Effector CD4-positive, alpha-beta T cell (primary cell): ENCODE measurements at regions not wholly inside any gene's neighbourhood (a gene's known extent, or its start where the extent isn't known, plus 50 kb on each side); places are given as distances from the start of the nearest gene placed in this dataset.

Experiments used
- DNase-seq: peaks from one replicate; pipeline ENCODE4 v3.0.0-alpha.2; 2020

GRCh38 chr14:51481643-51482042, 170.1 kb upstream of the FRMD6 start:
- no peak for DNase-seq

GRCh38 chr14:51482102-51482501, 169.6 kb upstream of the FRMD6 start:
- DNase-seq: no peak

GRCh38 chr14:51484485-51484884, 167.2 kb upstream of the FRMD6 start:
- no peak for DNase-seq

- no peak for DNase-seq
Observed at GRCh38 chr14:51485733-51486132, 166.0 kb upstream of the FRMD6 start.

GRCh38 chr14:51487848-51488247, 163.9 kb upstream of the FRMD6 start:
- DNase-seq: no peak

- DNase-seq: no peak
Observed at GRCh38 chr14:51488569-51489220, 163.0 kb upstream of the FRMD6 start.

- no peak for DNase-seq
Observed at GRCh38 chr14:51490205-51490604, 161.5 kb upstream of the FRMD6 start.

- no peak for DNase-seq
Observed at GRCh38 chr14:51491036-51491545, 160.6 kb upstream of the FRMD6 start.

- DNase-seq: no peak
Observed at GRCh38 chr14:51491776-51492175, 159.9 kb upstream of the FRMD6 start.

GRCh38 chr14:51495319-51495718, 156.4 kb upstream of the FRMD6 start:
- no peak for DNase-seq

- DNase-seq: no peak
Observed at GRCh38 chr14:51498411-51499227, 153.1 kb upstream of the FRMD6 start.

- DNase-seq: no peak
Observed at GRCh38 chr14:51500776-51501175, 150.9 kb upstream of the FRMD6 start.

GRCh38 chr14:51501746-51502145, 150.0 kb upstream of the FRMD6 start:
- DNase-seq: no peak

GRCh38 chr14:51504669-51505068, 147.0 kb upstream of the FRMD6 start:
- DNase-seq: no peak

- no peak for DNase-seq
Observed at GRCh38 chr14:51507511-51507905, 144.2 kb upstream of the FRMD6 start.

- DNase-seq: no peak
Observed at GRCh38 chr14:51507906-51508511, 143.7 kb upstream of the FRMD6 start.

GRCh38 chr14:51511265-51511664, 140.4 kb upstream of the FRMD6 start:
- no peak for DNase-seq

- no peak for DNase-seq
Observed at GRCh38 chr14:51512316-51512715, 139.4 kb upstream of the FRMD6 start.

- no peak for DNase-seq
Observed at GRCh38 chr14:51513281-51513680, 138.4 kb upstream of the FRMD6 start.

GRCh38 chr14:51513933-51514332, 137.8 kb upstream of the FRMD6 start:
- DNase-seq: no peak

- no peak for DNase-seq
Observed at GRCh38 chr14:51515611-51516010, 136.1 kb upstream of the FRMD6 start.

- DNase-seq: no peak
Observed at GRCh38 chr14:51516706-51517395, 134.9 kb upstream of the FRMD6 start.

GRCh38 chr14:51518280-51518679, 133.4 kb upstream of the FRMD6 start:
- DNase-seq: no peak
